ENCODE measurements at regions not wholly inside any gene's neighbourhood (a gene's known extent, or its start where the extent isn't known, plus 50 kb on each side); places are given as distances from the start of the nearest gene placed in this dataset.

DNA sequence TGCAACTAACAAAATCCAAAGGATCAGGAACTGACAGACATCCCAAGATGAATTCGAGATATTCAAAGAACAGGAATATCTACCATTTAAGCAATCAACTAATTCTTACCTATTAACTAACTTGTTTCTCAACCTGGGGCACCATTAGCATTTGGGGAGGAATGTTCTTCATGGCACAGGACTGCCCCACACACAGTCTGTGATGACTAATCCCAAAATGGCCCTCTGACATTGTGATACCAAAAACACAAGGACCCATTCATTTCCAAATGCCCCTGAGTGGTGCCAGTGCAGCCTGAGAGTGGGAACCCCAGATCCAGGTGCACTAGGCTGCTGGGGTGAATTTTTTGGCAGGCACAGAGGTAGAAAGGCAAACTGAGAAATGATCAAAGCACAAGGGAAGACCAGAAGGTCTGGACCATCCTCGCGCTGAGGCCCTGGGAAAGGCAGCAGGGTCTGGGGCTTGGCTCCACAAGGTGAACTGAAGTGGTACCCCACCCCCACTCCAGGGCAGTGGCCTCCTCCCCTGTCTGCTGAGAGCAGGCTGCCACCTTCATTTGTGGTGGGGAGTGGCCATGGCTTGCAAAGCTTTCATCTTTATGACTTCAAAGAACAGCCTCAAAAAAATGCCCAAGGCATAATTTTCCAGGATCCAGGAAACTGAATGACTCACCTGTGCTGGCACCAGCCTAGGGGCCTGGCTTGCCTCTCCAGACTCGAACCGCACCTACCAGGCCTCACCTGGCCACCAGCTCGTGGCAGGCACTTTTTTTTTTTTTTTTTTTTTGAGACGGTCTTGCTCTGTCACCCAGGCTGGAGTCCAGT lies 122.4 kb downstream of the BCOR start:
- peaks cover 0 to 8% of the 10 kb centered on the region in 2 donors for H3K27me3 ChIP-seq (ENCODE audit: control insufficient read depth in 1 of 2, insufficient read depth in 2 of 2, low read length in 2 of 2)
- no peak overlapping the region for H3K27ac ChIP-seq (ENCODE audit: low read length)
- H3K4me1 ChIP-seq (ENCODE audit: control insufficient read depth, insufficient read depth, low read length) = no peaks in the 10 kb centered on the region
- no peak overlapping the region for H3K4me3 ChIP-seq (ENCODE audit: low read length in 2 of 2)
- no peaks in the 10 kb centered on the region for H3K36me3 ChIP-seq (ENCODE audit: control insufficient read depth in 2 of 2, insufficient read depth in 2 of 2, low read length in 2 of 2)
- H3K9me3 ChIP-seq (ENCODE audit: control insufficient read depth in 2 of 2, low read length in 2 of 2) = peaks cover 0 to 4% of the 10 kb centered on the region in 2 donors
- H3K9ac ChIP-seq (ENCODE audit: low read length in 2 of 2) = no peak overlapping the region

DNA sequence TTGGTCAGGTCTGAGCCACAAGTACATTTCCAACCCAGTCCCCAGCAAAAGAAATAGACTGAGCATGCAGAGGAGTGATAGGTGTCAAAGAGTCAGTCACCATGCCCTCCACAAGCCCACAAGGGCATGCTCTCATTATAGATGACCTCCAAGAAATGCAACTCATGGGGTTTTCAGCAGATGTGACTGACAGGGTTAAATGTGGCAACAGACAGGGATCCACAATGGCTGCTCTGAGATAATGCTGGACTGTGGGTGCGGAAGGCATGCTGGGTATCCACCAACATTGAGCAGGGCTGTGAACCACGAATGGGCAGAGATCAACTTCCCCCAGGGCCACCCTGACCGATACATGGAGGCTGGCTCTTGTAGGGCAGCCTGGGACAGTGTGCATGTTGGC lies 115.8 kb downstream of the BCOR start:
- Histone ChIP-seq H3K4me3 (ENCODE audit: low read length in 2 of 2) (no peak overlapping the region), H3K9ac (ENCODE audit: low read length in 2 of 2) (no peak overlapping the region), H3K9me3 (ENCODE audit: control insufficient read depth in 2 of 2, low read length in 2 of 2) (peaks cover 0 to 4% of the 10 kb centered on the region in 2 donors), H3K4me1 (ENCODE audit: control insufficient read depth, insufficient read depth, low read length) (peaks cover 5% of the 10 kb centered on the region), H3K36me3 (ENCODE audit: control insufficient read depth in 2 of 2, insufficient read depth in 2 of 2, low read length in 2 of 2) (no peaks in the 10 kb centered on the region), H3K27ac (ENCODE audit: low read length) (no peak overlapping the region), H3K27me3 (ENCODE audit: control insufficient read depth in 1 of 2, insufficient read depth in 2 of 2, low read length in 2 of 2) (peaks cover 0 to 9% of the 10 kb centered on the region in 2 donors)

DNA sequence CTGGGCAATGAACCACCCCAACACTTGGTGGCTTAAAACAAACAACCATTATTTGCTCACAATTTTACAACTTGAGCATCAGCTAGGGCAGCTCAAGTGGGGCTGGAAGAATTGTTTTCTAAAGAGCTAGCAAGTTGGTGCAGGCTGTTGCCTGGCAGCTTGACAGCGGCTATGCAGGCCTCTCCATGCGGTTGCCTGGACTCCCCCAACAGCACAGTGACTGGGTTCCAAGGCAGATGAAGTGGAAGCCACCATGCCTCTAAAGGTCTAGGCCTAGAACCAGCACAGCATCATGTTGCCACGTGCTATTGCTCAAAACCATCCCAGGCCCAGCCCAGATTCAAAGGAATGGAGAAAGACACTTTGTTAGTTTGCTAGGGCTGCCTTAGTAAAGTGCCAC lies 114.8 kb downstream of the BCOR start:
- no peak overlapping the region for H3K27ac ChIP-seq (ENCODE audit: low read length)
- H3K27me3 ChIP-seq (ENCODE audit: control insufficient read depth in 1 of 2, insufficient read depth in 2 of 2, low read length in 2 of 2) = peaks cover 0 to 9% of the 10 kb centered on the region in 2 donors
- H3K36me3 ChIP-seq (ENCODE audit: control insufficient read depth in 2 of 2, insufficient read depth in 2 of 2, low read length in 2 of 2) = no peaks in the 10 kb centered on the region
- H3K9me3 ChIP-seq (ENCODE audit: control insufficient read depth in 2 of 2, low read length in 2 of 2) = peaks cover 0 to 4% of the 10 kb centered on the region in 2 donors
- no peak overlapping the region for H3K9ac ChIP-seq (ENCODE audit: low read length in 2 of 2)
- H3K4me3 ChIP-seq (ENCODE audit: low read length in 2 of 2) = no peak overlapping the region
- H3K4me1 ChIP-seq (ENCODE audit: control insufficient read depth, insufficient read depth, low read length) = peaks cover 5% of the 10 kb centered on the region

DNA sequence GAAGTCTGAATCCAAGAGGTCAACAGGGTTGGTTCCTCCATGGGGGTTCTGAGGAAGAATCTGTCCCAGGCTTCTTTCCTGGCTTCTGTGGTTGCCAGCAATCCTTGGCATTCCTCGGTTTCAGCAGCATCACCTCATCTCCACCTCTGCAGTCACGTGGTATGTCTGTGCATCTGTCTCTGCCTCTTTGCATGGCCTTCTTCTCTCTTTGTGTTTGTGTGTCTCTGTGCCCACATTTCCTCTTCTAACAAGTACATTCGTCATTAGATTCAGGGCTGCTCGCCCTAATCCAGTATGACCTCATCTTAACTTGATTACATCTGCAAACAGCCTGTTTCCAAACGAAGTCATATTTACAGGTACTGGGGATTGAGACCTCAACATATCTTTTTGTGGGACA lies 114.0 kb downstream of the BCOR start:
- H3K9me3 ChIP-seq (ENCODE audit: control insufficient read depth in 2 of 2, low read length in 2 of 2) = peaks cover 0 to 4% of the 10 kb centered on the region in 2 donors
- no peak overlapping the region for H3K27ac ChIP-seq (ENCODE audit: low read length)

DNA sequence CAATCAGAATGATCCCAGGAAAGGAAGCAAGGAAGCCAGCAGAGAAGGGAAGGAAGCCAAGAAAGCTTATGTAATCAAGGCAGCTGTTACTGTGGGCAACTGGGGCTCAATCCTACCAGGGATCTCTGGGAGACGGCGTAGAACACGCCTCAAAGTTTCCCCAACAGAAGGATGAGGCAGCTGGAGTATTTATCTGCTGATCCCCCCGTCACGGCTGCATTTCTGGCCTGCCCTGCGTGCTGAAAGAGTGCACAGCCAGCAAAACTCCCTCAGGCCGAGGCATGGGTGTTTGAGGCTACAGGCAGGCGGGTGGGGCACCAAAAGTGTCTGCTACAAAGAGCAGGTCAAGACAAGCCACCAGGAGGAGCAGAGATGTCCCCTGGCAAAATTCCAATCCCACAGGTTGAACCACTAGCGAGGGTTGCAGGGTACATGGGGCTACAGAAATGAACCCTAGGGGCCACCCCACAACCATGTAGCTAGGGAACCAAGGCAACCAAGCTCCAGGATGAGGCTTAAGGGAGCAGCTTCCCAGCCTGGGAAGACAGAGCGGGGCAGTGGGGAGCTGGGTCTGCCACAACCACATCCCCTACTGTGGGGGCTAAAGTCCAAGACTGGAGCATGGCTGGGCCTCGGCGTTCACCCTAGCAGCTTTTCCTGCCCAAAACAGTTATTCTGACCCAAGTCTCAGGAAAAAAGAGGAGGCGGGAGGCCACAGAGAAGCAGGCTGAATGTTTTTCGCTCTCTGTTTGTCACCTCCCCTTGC lies 113.4 kb downstream of the BCOR start:
- peaks cover 5% of the 10 kb centered on the region for H3K4me1 ChIP-seq (ENCODE audit: control insufficient read depth, insufficient read depth, low read length)
- H3K27ac ChIP-seq (ENCODE audit: low read length) = no peak overlapping the region
- H3K9me3 ChIP-seq (ENCODE audit: control insufficient read depth in 2 of 2, low read length in 2 of 2) = peaks cover 0 to 4% of the 10 kb centered on the region in 2 donors
- no peak overlapping the region for H3K9ac ChIP-seq (ENCODE audit: low read length in 2 of 2)
- H3K4me3 ChIP-seq (ENCODE audit: low read length in 2 of 2) = no peak overlapping the region
- peaks cover 0 to 9% of the 10 kb centered on the region in 2 donors for H3K27me3 ChIP-seq (ENCODE audit: control insufficient read depth in 1 of 2, insufficient read depth in 2 of 2, low read length in 2 of 2)
- no peaks in the 10 kb centered on the region for H3K36me3 ChIP-seq (ENCODE audit: control insufficient read depth in 2 of 2, insufficient read depth in 2 of 2, low read length in 2 of 2)

More for the DNA sequence above, 114.0 kb downstream of the BCOR start:
- H3K36me3 ChIP-seq (ENCODE audit: control insufficient read depth in 2 of 2, insufficient read depth in 2 of 2, low read length in 2 of 2) = no peaks in the 10 kb centered on the region
- H3K4me1 ChIP-seq (ENCODE audit: control insufficient read depth, insufficient read depth, low read length) = peaks cover 5% of the 10 kb centered on the region
- H3K4me3 ChIP-seq (ENCODE audit: low read length in 2 of 2) = no peak overlapping the region
- no peak overlapping the region for H3K9ac ChIP-seq (ENCODE audit: low read length in 2 of 2)
- H3K27me3 ChIP-seq (ENCODE audit: control insufficient read depth in 1 of 2, insufficient read depth in 2 of 2, low read length in 2 of 2) = peaks cover 0 to 9% of the 10 kb centered on the region in 2 donors

DNA sequence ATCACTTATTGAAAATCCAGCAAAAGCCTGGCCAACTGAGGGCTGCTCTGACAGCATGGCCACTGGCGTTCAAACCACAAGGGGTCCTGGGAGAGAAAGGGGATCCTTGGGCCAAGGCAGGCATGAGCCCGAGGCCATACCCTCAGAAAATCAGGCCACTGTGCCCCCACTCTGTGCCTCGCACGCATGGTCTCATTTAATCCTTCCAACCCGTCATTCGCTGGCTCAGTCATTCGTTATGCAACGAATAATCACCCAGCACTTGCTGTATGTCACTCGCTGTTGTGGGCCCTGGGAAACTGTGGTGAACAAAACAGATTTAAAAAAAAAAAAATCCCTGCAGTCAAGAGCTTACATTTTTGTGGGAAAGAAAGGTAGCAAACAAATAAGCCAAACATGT lies 112.7 kb downstream of the BCOR start:
- H3K4me3 ChIP-seq (ENCODE audit: low read length in 2 of 2) = no peak overlapping the region
- H3K36me3 ChIP-seq (ENCODE audit: control insufficient read depth in 2 of 2, insufficient read depth in 2 of 2, low read length in 2 of 2) = no peaks in the 10 kb centered on the region
- peaks cover 0 to 10% of the 10 kb centered on the region in 2 donors for H3K27me3 ChIP-seq (ENCODE audit: control insufficient read depth in 1 of 2, insufficient read depth in 2 of 2, low read length in 2 of 2)
- peaks cover 0 to 4% of the 10 kb centered on the region in 2 donors for H3K9me3 ChIP-seq (ENCODE audit: control insufficient read depth in 2 of 2, low read length in 2 of 2)
- no peak overlapping the region for H3K9ac ChIP-seq (ENCODE audit: low read length in 2 of 2)
- H3K4me1 ChIP-seq (ENCODE audit: control insufficient read depth, insufficient read depth, low read length) = peaks cover 5% of the 10 kb centered on the region
- H3K27ac ChIP-seq (ENCODE audit: low read length) = no peak overlapping the region

DNA sequence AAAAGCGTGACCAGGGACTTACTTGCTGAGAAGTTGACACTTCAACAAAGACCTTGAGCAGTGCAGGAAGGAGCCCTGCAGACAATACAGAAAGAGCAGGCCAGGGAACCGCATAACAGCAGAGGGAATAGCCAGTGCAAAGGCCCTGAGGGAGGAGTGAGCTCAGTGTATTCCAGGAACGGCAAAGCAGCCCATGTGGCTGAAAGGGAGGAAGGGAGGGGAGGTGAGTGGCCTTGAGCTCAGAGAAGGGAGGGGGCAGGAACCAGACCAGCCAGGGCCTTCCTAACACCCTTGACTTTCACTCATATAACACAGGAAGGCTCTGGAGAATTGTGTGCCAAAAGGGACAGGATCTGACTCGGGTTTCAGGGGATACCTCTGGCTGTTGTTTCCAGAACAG lies 112.2 kb downstream of the BCOR start:
- peaks cover 5% of the 10 kb centered on the region for H3K4me1 ChIP-seq (ENCODE audit: control insufficient read depth, insufficient read depth, low read length)
- no peak overlapping the region for H3K9ac ChIP-seq (ENCODE audit: low read length in 2 of 2)
- H3K27me3 ChIP-seq (ENCODE audit: control insufficient read depth in 1 of 2, insufficient read depth in 2 of 2, low read length in 2 of 2) = peaks cover 0 to 13% of the 10 kb centered on the region in 2 donors
- peaks cover 0 to 4% of the 10 kb centered on the region in 2 donors for H3K9me3 ChIP-seq (ENCODE audit: control insufficient read depth in 2 of 2, low read length in 2 of 2)
- no peak overlapping the region for H3K27ac ChIP-seq (ENCODE audit: low read length)
- no peaks in the 10 kb centered on the region for H3K36me3 ChIP-seq (ENCODE audit: control insufficient read depth in 2 of 2, insufficient read depth in 2 of 2, low read length in 2 of 2)
- H3K4me3 ChIP-seq (ENCODE audit: low read length in 2 of 2) = no peak overlapping the region

DNA sequence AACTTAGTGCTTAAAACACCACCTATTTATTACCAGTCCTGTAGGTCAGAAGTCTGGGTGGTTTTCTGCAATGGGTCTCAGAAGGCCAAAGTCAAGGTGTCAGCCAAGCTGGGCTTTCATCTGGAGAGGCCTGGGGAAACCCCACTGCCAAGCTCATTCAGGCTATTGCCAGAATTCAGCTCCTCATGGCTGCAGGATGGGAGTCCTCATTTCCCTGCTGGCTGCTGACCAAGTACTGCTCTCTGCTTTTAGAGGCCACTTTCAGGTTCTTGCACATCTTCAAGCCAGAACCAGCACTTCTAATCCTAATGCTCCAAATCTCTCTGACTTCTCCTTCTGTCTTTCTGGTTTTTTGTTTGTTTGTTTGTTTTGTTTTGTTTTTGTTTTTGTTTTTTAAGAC lies 109.3 kb downstream of the BCOR start:
- H3K36me3 ChIP-seq (ENCODE audit: control insufficient read depth in 2 of 2, insufficient read depth in 2 of 2, low read length in 2 of 2) = no peaks in the 10 kb centered on the region
- peaks cover 0 to 13% of the 10 kb centered on the region in 2 donors for H3K27me3 ChIP-seq (ENCODE audit: control insufficient read depth in 1 of 2, insufficient read depth in 2 of 2, low read length in 2 of 2)
- H3K9ac ChIP-seq (ENCODE audit: low read length in 2 of 2) = no peak overlapping the region
- H3K4me3 ChIP-seq (ENCODE audit: low read length in 2 of 2) = no peak overlapping the region
- H3K27ac ChIP-seq (ENCODE audit: low read length) = no peak overlapping the region
- H3K4me1 ChIP-seq (ENCODE audit: control insufficient read depth, insufficient read depth, low read length) = peaks cover 5% of the 10 kb centered on the region
- no peaks in the 10 kb centered on the region for H3K9me3 ChIP-seq (ENCODE audit: control insufficient read depth in 2 of 2, low read length in 2 of 2)

DNA sequence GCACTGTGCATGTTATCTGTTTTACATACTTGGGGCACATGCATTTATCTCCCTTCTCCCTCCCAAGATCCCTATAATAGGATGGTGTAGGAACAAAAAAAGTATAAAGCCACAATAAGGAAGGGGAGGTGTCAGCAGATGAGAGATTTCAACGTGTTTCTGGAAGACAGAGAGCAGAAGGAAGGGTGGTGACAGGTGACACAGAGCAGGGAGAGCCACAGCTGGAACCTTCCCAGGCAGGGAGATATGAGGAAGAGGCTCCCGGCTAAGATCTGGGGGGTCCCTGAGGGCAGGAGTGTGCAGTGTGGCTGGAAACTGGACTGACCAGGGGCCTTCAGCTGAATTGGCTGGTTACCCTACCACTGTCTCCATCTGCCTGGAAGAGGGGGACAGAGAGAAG lies 107.4 kb downstream of the BCOR start:
- Histone ChIP-seq H3K4me1 (ENCODE audit: control insufficient read depth, insufficient read depth, low read length) (no peaks in the 10 kb centered on the region), H3K27me3 (ENCODE audit: control insufficient read depth in 1 of 2, insufficient read depth in 2 of 2, low read length in 2 of 2) (peaks cover 0 to 5% of the 10 kb centered on the region in 2 donors), H3K9me3 (ENCODE audit: control insufficient read depth in 2 of 2, low read length in 2 of 2) (no peaks in the 10 kb centered on the region), H3K4me3 (ENCODE audit: low read length in 2 of 2) (no peak overlapping the region), H3K27ac (ENCODE audit: low read length) (no peak overlapping the region), H3K36me3 (ENCODE audit: control insufficient read depth in 2 of 2, insufficient read depth in 2 of 2, low read length in 2 of 2) (no peaks in the 10 kb centered on the region), H3K9ac (ENCODE audit: low read length in 2 of 2) (no peak overlapping the region)

DNA sequence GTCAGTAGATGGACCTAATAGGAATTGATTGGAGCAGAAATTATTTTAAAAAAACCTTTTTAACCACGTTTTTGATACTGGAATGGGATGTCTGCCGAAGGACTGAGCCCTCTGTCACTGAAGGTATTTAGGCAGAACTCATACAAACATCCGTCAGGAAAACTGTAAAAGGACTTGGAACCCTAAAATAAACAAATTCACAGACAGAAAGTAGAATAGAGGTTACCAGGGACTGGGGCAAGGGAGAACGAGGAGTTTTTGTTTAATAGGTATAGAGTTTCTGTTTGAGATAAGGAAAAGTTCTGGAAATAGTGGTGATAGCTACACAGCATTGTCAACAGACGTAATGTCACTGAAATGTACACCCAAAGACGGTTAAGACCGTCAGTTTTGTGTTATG lies 105.5 kb downstream of the BCOR start:
- Histone ChIP-seq H3K9me3 (ENCODE audit: control insufficient read depth in 2 of 2, low read length in 2 of 2) (no peaks in the 10 kb centered on the region), H3K4me3 (ENCODE audit: low read length in 2 of 2) (no peak overlapping the region), H3K36me3 (ENCODE audit: control insufficient read depth in 2 of 2, insufficient read depth in 2 of 2, low read length in 2 of 2) (no peaks in the 10 kb centered on the region), H3K27me3 (ENCODE audit: control insufficient read depth in 1 of 2, insufficient read depth in 2 of 2, low read length in 2 of 2) (peaks cover 0 to 11% of the 10 kb centered on the region in 2 donors), H3K27ac (ENCODE audit: low read length) (no peak overlapping the region), H3K9ac (ENCODE audit: low read length in 2 of 2) (no peak overlapping the region), H3K4me1 (ENCODE audit: control insufficient read depth, insufficient read depth, low read length) (no peaks in the 10 kb centered on the region)
